Pancreas (tissue), 10 donors: ENCODE measurements at regions not wholly inside any gene's neighbourhood (a gene's known extent, or its start where the extent isn't known, plus 50 kb on each side); places are given as distances from the start of the nearest gene placed in this dataset.
A peak's percentile ranks its signal among the peaks of the same experiment; 100 is the strongest.

Experiments
- ATAC-seq, 4 donors: fragments of 200-7000 bp; cut with Tn5 transposase; one replicate each; pipeline versions ENCODE4 v1.8.0 to v1.9.1; 2020; ENCODE audit warnings: mild to moderate bottlenecking in 4 of 4, moderate library complexity in 4 of 4
- DNase-seq, 6 donors: peaks; one replicate each; pipeline ENCODE4 v3.0.0-alpha.2; 2020
- FAIRE-seq: peaks from 2 replicates; lab custom pipeline; 2012; peaks lifted over from hg19 to GRCh38; lab: Jason Lieb, UNC
- H3K27ac ChIP-seq, 4 donors: fragments of 200-600 bp; sonication (generic); 1 replicate in 3 of 4; 2 replicates in 1 of 4; pipeline versions ENCODE4 v1.5.0 to v1.8.0; 2020
- H3K27me3 ChIP-seq, 4 donors: fragments of 200-600 bp; one replicate each; pipeline ENCODE4 v1.8.0; 2021
- H3K36me3 ChIP-seq, 3 donors: fragments of 200-600 bp; sonication (generic) in 1 of 3; one replicate each; pipeline versions ENCODE4 v1.5.0 to v1.8.0; 2020 to 2021
- H3K4me1 ChIP-seq, 3 donors: fragments of 200-600 bp; one replicate each; pipeline ENCODE4 v1.8.0; 2021
- H3K4me3 ChIP-seq, 4 donors: fragments of 200-600 bp; sonication (generic) in 2 of 4; one replicate each; pipeline versions ENCODE4 v1.5.0 to v1.8.0; 2020 to 2021
- H3K9me3 ChIP-seq, 4 donors: fragments of 200-600 bp; one replicate each; pipeline ENCODE4 v1.8.0; 2021
- CTCF ChIP-seq, 4 donors: fragments of 200-600 bp; sonication (generic) in 3 of 4; IDR thresholded peaks; one replicate each; pipeline versions ENCODE4 v1.5.0 to v1.8.0; 2021; ENCODE audit warnings: antibody characterized with exemption in 4 of 4
- WGBS, 2 donors: extraction: QIAGEN DNeasy Blood & Tissue Kit; methylation state at CpG; one replicate each; pipeline ENCODE4 v1.1.7; 2013; 5-methylcytosine and 5-hydroxymethylcytosine counted together
- intact Hi-C, 3 donors: fragments of 100-400 bp; cut with DNase I; formaldehyde crosslinking; loops; one replicate each; pipeline versions ENCODE4 v1.11.1 to v1.14.2; 2022
- donor health status: healthy with polysubstance abuse.
- donor health status: DM: no; HTN: no; CAD: no; lungs with moderate emphysema.
- donor health status: DM: no; HTN: no; CAD: no.
- donor health status: control.
- donor health status: control.
- donor health status: Bipolar disorder and iron deficiency.
- donor health status: DM: yes; HTN: yes; CAD: no.
- donor health status: DM: no; HTN: no; CAD: no.
- donor health status: DM: no; HTN: no; CAD: no.
- donor health status: DM: yes; HTN: yes; CAD: no.

DNA sequence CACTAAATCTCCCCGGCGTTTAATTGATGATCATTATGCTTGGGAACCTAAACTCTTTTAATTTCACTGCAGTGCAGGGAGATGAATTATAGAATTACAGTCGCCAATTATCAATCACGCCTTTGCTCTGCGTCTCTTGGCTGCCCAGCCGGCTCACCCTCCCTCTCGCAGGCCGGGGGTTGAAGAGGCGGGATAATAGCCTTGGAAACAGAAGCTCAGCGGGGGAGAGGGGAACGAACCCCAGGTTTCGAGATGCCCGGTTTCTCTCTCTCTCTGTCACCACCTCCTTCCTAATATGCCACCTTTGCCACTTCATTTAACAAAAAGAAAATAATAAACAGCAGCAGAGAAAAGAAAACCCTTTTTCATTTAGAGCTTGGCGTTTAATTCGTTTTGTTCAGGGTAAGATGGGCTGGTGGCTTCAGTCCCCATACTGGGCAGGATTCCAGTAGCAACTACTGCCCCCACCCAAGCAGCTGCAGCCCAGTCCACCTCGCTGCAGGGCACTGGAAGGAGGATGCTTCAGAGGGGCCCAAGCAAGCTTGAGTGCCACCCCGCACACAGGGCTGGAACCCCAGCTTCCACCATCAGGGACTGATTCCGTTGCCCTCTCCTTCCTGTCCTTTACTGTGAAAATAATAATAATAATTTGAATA is 271.7 kb downstream of the BUD13 start:
- 17% methylated on average over 18 of the region's 18 CpGs for WGBS, 2 donors
- TF ChIP-seq CTCF (IDR thresholded peaks at IDR 0.05), result no peak
- FAIRE-seq (no peak), DNase-seq (no peak), ATAC-seq (no peak)
- Histone ChIP-seq H3K4me3 (no peak overlapping the region), H3K4me1 (no peaks in the 10 kb centered on the region), H3K36me3 (no peaks in the 10 kb centered on the region), H3K9me3 (no peaks in the 10 kb centered on the region), H3K27me3 (peaks cover 0 to 24% (median 0%) of the 10 kb centered on the region in 4 donors), H3K27ac (no peak overlapping the region)
- intact Hi-C loops, result no loop called here

GRCh38 chr11:116500026-116500946 is 272.5 kb downstream of the BUD13 start:
- Histone ChIP-seq H3K27me3 (peaks cover 0 to 20% (median 0%) of the 10 kb centered on the region in 4 donors), H3K9me3 (no peaks in the 10 kb centered on the region), H3K36me3 (no peaks in the 10 kb centered on the region), H3K4me1 (no peaks in the 10 kb centered on the region), H3K4me3 (no peak overlapping the region), H3K27ac (no peak overlapping the region)
- intact Hi-C loops, result no loop called here
- ATAC-seq (no peak), FAIRE-seq (no peak), DNase-seq (no peak)
- TF ChIP-seq CTCF (IDR thresholded peaks at IDR 0.05), result no peak
- WGBS, 2 donors, result 17 to 19% methylated on average over 45 of the region's 45 CpGs

DNA sequence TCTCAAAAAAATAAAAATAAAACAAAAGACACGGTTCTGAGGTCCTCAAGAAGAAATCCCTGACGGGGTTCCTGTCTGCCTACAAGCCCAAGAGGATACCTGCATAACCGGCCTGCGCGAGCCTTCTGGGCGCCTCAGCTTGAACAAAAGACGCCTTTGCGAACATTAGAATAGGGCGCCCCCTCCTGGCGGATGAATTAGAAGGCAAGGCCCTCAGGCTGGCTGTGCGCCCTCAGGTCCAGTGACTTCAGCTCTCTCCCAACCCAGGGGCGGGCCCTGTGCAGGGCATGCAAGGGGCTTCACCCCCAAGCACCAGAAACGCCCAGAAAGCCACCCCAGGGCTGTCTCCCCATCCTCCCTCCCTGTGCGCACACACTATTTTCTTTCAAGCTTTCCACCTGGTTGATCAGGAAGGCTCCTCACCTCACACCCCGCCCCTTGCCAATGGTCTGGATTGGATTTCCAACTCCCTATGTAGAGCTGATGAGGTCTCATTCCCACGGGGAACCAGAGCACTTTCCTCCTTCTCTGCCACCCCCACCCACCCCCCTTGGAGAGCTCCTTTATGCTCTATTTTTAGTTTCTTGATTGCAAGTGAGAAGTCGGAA is 273.3 kb downstream of the BUD13 start:
- TF ChIP-seq CTCF (IDR thresholded peaks at IDR 0.05), result peak; percentile 25 to 58 (median 41)
- no peak for FAIRE-seq
- no peaks in the 10 kb centered on the region for H3K36me3 ChIP-seq
- intact Hi-C loops, result no loop called here
- 18 to 22% methylated on average over 17 of the region's 17 CpGs for WGBS, 2 donors
- peak; percentile 28 to 87 (median 63) for DNase-seq
- H3K27me3 ChIP-seq, result peaks cover 0 to 20% (median 0%) of the 10 kb centered on the region in 4 donors
- H3K9me3 ChIP-seq, result no peaks in the 10 kb centered on the region
- no peak overlapping the region for H3K4me3 ChIP-seq
- no peaks in the 10 kb centered on the region for H3K4me1 ChIP-seq
- no peak overlapping the region for H3K27ac ChIP-seq
- peak in 3 of 4 donors; percentile 53 to 77 (median 73) for ATAC-seq

- Histone ChIP-seq H3K27ac (no peak overlapping the region), H3K4me1 (no peaks in the 10 kb centered on the region), H3K36me3 (no peaks in the 10 kb centered on the region), H3K9me3 (no peaks in the 10 kb centered on the region), H3K4me3 (no peak overlapping the region), H3K27me3 (peaks cover 0 to 20% (median 0%) of the 10 kb centered on the region in 4 donors)
- intact Hi-C loops, result no loop called here
- FAIRE-seq, result no peak
- 58 to 71% methylated on average over 6 of the region's 6 CpGs for WGBS, 2 donors
- DNase-seq, result no peak
- TF ChIP-seq CTCF (IDR thresholded peaks at IDR 0.05), result no peak
- ATAC-seq, result no peak
Measured at GRCh38 chr11:116498161-116498560, 274.6 kb downstream of the BUD13 start.
